T-helper 2 cell treated with Interferon-gamma antibody and Interleukin-4, amounts not matched to agents 100 ng/mL and 5 ng/mL, for 36 hours (primary cell): ENCODE measurements at regions not wholly inside any gene's neighbourhood (a gene's known extent, or its start where the extent isn't known, plus 50 kb on each side); places are given as distances from the start of the nearest gene placed in this dataset.

Experiments used
- intact Hi-C: fragments of 100-400 bp; cut with micrococcal nuclease; formaldehyde crosslinking; loops from one replicate; pipeline ENCODE4 v1.15.1; 2023

GRCh38 chr7:52273685-52274610 lies 761.5 kb upstream of the POM121L12 start:
- intact Hi-C loops: no loop called here

DNA sequence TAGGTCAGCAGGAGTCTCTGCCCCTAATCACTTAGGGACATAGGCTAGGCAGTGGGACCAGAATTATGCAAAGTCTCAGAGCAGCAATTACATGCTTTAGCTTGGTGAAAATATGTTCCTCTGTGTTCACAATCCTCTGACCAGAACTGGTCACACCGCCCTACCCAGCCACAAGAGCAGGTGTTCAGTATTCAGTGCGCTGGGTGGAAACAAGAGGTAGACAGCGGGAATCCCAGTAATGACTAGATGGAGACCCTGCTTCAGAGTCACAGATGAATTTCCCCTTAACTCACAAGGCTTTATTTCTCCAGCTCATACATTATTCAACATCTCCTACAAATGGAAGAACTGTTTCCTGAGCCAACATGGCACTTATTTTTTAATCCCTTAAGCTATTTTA lies 763.7 kb upstream of the POM121L12 start:
- intact Hi-C loops: no loop called here

- intact Hi-C loops: no loop called here
These were observed 765.1 kb upstream of the POM121L12 start for GRCh38 chr7:52270301-52270700.

- intact Hi-C loops: no loop called here
These were observed 765.8 kb upstream of the POM121L12 start for GRCh38 chr7:52269669-52270068.

- intact Hi-C loops: no loop called here
These were observed 774.4 kb upstream of the POM121L12 start for GRCh38 chr7:52261057-52261456.

GRCh38 chr7:52260046-52260665 lies 775.3 kb upstream of the POM121L12 start:
- intact Hi-C loops: no loop called here

DNA sequence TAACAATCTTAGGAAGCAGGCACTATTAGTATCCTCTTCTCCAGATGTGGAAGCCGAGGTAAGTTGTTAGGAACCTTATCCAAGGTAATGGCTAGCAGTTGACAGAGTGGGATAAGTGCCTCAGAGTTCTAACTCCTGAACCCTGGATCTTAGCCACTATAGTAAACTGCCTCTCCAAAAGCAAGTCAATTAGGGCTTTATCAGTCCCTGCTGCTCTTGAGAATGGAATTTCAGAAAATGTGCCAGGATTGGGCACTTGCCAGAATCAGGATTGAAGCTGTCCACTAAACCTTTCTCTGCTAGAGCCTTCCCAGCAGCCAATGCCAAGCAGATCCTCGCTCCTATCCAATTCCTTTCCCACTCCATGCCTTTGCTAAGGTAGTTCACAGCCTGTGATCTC lies 777.5 kb upstream of the POM121L12 start:
- intact Hi-C loops: no loop called here

DNA sequence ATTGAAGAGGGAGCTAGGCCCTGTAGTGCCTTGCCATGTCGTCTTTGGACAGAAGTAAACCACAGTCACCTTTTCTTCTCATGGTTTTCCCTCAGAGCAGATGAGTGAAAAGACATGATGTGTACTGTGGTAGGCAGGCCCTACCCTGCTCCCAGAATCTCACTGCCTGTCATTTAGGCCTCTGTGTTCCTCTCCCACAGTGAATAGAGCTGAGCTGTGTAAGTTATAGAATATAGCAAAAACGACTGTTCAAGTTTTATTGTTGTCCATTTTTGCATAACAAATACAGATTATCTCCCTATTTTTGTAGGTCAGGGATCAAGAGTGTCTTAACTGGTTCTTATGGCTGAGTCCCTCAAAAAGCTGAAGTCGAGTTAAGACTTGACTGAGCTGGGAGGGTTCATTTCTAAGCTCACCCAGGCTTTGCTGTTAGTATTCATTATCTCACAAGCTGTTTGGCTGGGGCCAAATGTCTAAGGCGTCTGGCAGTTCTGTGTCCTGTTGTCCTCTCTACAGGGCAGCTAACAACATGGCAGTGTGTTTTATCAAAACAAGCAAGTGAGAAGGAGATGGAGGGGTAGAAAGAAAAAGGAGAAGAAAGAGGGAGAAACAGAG lies 780.9 kb upstream of the POM121L12 start:
- intact Hi-C loops: no loop called here

- intact Hi-C loops: no loop called here
These were observed 781.5 kb upstream of the POM121L12 start for GRCh38 chr7:52253953-52254352.

GRCh38 chr7:52249741-52250140 lies 785.7 kb upstream of the POM121L12 start:
- intact Hi-C loops: no loop called here

GRCh38 chr7:52247518-52247917 lies 787.9 kb upstream of the POM121L12 start:
- intact Hi-C loops: no loop called here

DNA sequence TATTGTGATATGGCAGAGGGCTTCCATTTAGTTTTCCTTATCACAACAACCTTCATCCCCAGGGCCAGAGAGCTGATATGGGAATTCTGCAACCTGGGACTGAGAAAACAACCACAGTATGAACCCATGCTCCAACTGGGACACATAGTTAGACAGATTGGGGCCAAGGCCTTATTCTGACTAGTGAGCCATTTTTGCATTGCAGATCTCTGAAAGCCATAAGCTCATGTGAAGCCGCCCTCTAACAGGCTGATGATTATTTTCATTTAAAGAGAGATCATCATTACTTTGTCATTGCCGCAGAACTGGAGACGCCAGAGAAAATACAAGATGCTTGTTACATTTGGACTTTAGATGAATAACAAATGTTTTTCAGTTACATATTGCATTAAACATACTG lies 791.7 kb upstream of the POM121L12 start:
- intact Hi-C loops: no loop called here

DNA sequence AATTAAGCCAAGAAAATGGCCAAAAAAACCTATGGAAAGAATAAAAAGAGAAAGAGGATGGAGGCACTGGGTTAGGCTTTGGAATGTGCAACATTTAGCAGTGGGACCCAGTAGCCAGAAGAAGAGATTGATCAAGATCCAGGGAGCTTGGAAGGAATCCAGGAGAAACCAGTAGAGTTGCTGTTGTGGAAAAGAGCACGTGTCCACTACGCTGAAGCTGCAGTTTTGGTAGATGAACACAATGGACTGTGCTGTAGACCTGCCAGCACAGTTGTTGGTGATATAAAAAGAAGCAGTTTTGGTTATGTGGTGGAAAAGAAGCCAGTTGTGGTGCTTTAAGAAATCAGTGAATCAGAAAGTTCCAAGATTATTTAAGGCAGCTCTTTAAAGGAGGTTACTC lies 802.2 kb upstream of the POM121L12 start:
- intact Hi-C loops: no loop called here

DNA sequence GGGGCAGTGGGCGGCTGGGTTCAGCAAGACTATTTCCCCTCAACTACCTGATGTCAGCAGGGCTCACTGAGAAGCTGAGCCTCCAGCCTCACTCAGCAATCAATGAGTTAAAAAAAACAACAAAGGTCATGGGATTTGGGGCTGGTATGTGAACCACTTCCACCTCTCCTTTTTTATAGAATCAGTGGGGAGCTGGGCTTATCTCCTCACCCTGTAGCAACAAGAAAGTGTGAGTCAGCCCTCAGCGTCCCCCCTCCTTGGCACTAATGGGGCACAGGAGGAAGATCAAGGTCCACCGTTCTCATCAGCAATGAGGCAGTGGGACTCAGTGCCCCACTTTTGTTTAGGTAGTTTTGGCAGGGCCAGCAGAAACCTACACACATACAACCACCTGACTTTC lies 823.5 kb upstream of the POM121L12 start:
- intact Hi-C loops: no loop called here

DNA sequence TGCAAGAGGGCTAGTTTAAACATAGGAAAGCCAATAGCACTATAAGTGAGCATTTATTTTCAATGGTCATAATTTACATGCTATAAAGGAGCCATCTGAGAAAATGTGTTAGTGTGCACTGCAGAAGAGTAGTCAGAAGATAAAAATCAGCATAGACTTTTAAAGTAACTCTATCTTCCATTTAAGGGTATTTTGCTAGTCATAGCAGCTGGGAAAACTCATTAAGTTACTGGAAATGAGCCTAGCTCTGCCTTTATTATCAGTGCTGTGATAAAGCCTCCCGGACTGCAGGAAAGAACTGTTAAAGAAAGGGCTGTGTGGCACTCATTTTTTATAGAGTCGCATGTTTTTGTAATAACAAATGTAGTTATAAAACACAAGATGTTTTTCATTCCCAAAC lies 825.8 kb upstream of the POM121L12 start:
- intact Hi-C loops: loop anchor here (1.0 kb wide), 1 partner anchor 11 kb away; no protein-coding TSS in a partner anchor

DNA sequence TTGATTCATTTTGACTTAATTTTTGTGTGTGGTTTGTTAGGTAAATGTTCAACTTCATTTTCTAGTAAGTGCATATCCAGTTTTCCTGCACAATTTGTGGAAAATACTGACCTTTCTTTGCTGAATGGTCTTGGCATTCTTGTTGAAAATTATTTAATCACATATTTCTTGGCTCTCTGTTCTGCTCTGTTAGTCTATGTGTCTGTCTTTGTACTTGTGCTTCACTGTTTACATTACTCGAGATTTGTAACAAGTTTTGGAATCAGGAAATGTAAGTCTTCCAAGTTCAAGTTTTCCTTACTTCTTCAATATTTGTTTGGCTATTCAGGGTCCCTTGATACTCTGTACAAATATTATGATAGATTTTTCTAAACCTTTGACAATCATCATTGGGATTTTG lies 838.2 kb upstream of the POM121L12 start:
- intact Hi-C loops: no loop called here

GRCh38 chr7:52195664-52196063 lies 839.8 kb upstream of the POM121L12 start:
- intact Hi-C loops: no loop called here

GRCh38 chr7:52189153-52189778 lies 846.2 kb upstream of the POM121L12 start:
- intact Hi-C loops: no loop called here

DNA sequence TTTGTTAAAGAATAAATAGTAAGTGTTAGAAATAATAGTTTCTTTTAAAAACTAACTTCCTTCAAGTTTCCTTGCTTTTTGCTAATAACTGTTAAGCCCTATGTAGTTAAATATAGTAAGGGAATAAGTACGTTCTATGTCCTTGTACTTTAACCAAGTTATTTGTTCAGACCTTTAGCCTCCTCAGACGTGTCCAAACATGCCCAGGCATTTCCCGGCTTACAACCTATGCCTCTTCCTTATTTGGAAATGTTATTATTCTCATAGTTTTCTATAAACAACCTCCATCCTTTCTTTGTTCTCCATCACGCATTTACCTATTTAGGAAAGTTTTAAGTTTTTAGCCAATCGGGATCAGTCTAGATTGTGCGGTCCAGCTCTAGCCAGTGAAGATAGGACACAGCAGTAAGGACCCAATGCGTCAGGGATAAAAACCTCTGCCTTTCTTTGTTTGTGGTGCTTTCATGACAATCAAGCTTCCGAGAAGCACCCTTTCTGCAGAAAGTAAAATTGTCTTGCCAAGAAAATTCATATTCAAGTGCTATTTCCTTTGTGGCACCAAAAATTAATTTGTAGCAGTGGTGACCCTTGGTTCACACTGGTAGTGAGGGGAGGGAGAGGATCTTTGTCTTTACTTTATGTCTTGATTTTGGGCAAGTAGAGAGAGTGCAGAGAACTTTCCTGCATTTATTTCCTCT lies 851.3 kb upstream of the POM121L12 start:
- intact Hi-C loops: no loop called here

DNA sequence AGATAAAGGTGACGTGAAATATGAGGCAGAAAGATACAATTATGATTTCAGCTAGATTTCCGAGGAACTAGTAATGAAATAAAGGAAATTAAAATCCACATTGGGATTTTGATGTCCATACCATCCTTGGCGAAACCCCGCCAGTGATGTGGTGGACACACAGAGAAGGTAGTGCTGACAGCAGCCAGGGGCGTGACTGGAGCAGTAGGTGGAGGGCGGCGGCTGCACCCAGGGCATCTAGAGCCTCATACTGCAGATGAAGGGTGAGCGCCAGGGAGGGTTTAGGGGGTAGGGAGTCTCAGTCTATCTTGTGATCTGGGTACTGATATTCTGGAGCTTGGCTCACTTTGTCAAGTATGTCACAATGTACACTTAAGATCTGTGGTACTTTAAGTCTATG lies 855.5 kb upstream of the POM121L12 start:
- intact Hi-C loops: no loop called here

DNA sequence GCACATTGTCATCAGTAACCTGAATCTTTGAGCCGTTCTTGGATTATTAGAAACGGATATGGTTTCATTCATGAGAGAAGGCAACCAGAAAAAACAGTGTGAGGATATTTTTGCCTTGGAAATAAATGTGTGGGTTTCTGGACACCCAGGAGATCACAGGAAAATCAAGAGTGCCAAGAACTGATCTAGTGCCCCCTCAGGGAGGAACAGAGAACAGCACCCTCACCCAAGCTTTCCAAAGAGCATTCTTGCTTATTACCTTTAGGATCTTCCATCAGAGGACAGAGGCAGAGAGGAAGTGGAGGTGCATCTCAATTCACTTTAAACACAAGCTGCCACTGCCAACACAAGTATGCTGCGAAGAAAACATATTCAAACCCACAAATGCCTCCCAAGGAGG lies 851.5 kb upstream of the COBL start:
- intact Hi-C loops: no loop called here
